ENCODE measurements at regions not wholly inside any gene's neighbourhood (a gene's known extent, or its start where the extent isn't known, plus 50 kb on each side); places are given as distances from the start of the nearest gene placed in this dataset.

GRCh38 chr10:28822719-28823464, 145.6 kb downstream of the BAMBI start:
- H3K4me3 ChIP-seq (ENCODE audit: low read depth, low read length) = no peak overlapping the region
- ChIA-PET POLR2A (no interaction called here), CTCF (interaction anchor here (1.1 kb wide), 1 partner anchor 307 kb away, joined by 4 read pairs; no protein-coding TSS in a partner anchor)
- peaks cover 22% of the 10 kb centered on the region for H3K4me1 ChIP-seq (ENCODE audit: control insufficient read depth, insufficient read depth, low read length)
- no peaks in the 10 kb centered on the region for H3K36me3 ChIP-seq (ENCODE audit: control insufficient read depth in 2 of 2, insufficient read depth in 1 of 2, low read length in 2 of 2)
- no peaks in the 10 kb centered on the region for H3K9me3 ChIP-seq (ENCODE audit: control insufficient read depth, insufficient read depth, low read depth, low read length)
- peak; percentile 95 for TF ChIP-seq ZBTB20 (tag by site-specific recombination; IDR thresholded peaks at IDR 0.05)
- no peak for TF ChIP-seq ZNF704 (tag by site-specific recombination; IDR thresholded peaks at IDR 0.05)
- peak; percentile 41 for TF ChIP-seq PRDM10 (tag by site-specific recombination; IDR thresholded peaks at IDR 0.05)
- peak; percentile 62 for TF ChIP-seq ZNF600 (tag by site-specific recombination; IDR thresholded peaks at IDR 0.05)
- peak; percentile 36; the same call in 1 of the 2 replicates for TF ChIP-seq WT1 (tag by site-specific recombination; IDR thresholded peaks at IDR 0.05)
- peak; percentile 72 for TF ChIP-seq ZNF366 (tag by site-specific recombination; conservative IDR thresholded peaks at IDR 0.05)
- TF ChIP-seq ZFHX2 (tag by site-specific recombination; conservative IDR thresholded peaks at IDR 0.05) = peak; percentile 33; the same call in 1 of the 2 replicates
- TF ChIP-seq ZBTB1 (tag by site-specific recombination; IDR thresholded peaks at IDR 0.05) = no peak
- peak; percentile 92 for TF ChIP-seq PRDM1 (tag by site-specific recombination; IDR thresholded peaks at IDR 0.05)
- no peak for TF ChIP-seq FEZF1 (tag by site-specific recombination; IDR thresholded peaks at IDR 0.05)
- no peak for TF ChIP-seq OVOL3 (tag by site-specific recombination; IDR thresholded peaks at IDR 0.05)
- no peak for TF ChIP-seq HOXD13 (CRISPR knock-in tag; IDR thresholded peaks at IDR 0.05; ENCODE audit: borderline replicate concordance)
- TF ChIP-seq ZNF335 (tag by site-specific recombination; conservative IDR thresholded peaks at IDR 0.05) = 0 out of 2 replicates have a peak, but pooled peaks have one; percentile 13
- TF ChIP-seq ZNF596 (tag by site-specific recombination; IDR thresholded peaks at IDR 0.05) = peak; percentile 34; the same call in 1 of the 2 replicates
- peak overlapping the region; percentile 20; the same call in 1 of the 2 replicates for H3K27ac ChIP-seq (ENCODE audit: extremely low read depth, low read depth, low read length)

GRCh38 chr10:28823501-28824075, 146.3 kb downstream of the BAMBI start:
- CTCF ChIA-PET = interaction anchor here (1.1 kb wide), 1 partner anchor 306 kb away, joined by 4 read pairs; no protein-coding TSS in a partner anchor

More at GRCh38 chr10:28823501-28824075, 146.3 kb downstream of the BAMBI start:
- TF ChIP-seq ZNF473 (tag by site-specific recombination; IDR thresholded peaks at IDR 0.05) (no peak), ZFP3 (tag by site-specific recombination; IDR thresholded peaks at IDR 0.05; ENCODE audit: low read depth) (no peak)
- TF ChIP-seq, protein P1, sequence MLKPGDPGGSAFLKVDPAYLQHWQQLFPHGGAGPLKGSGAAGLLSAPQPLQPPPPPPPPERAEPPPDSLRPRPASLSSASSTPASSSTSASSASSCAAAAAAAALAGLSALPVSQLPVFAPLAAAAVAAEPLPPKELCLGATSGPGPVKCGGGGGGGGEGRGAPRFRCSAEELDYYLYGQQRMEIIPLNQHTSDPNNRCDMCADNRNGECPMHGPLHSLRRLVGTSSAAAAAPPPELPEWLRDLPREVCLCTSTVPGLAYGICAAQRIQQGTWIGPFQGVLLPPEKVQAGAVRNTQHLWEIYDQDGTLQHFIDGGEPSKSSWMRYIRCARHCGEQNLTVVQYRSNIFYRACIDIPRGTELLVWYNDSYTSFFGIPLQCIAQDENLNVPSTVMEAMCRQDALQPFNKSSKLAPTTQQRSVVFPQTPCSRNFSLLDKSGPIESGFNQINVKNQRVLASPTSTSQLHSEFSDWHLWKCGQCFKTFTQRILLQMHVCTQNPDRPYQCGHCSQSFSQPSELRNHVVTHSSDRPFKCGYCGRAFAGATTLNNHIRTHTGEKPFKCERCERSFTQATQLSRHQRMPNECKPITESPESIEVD (tag by site-specific recombination; IDR thresholded peaks at IDR 0.05) = peak; percentile 90
- Histone ChIP-seq H3K4me1 (ENCODE audit: control insufficient read depth, insufficient read depth, low read length) (peaks cover 17% of the 10 kb centered on the region), H3K27ac (ENCODE audit: extremely low read depth, low read depth, low read length) (peak overlapping the region; percentile 20; the same call in 1 of the 2 replicates), H3K36me3 (ENCODE audit: control insufficient read depth in 2 of 2, insufficient read depth in 1 of 2, low read length in 2 of 2) (no peaks in the 10 kb centered on the region), H3K4me3 (ENCODE audit: low read depth, low read length) (no peak overlapping the region), H3K9me3 (ENCODE audit: control insufficient read depth, insufficient read depth, low read depth, low read length) (no peaks in the 10 kb centered on the region)
- POLR2A ChIA-PET = no interaction called here
